Left forelimb (tissue), 1 donor: ENCODE measurements at regions not wholly inside any gene's neighbourhood (a gene's known extent, or its start where the extent isn't known, plus 50 kb on each side); places are given as distances from the start of the nearest gene placed in this dataset.
A peak's percentile ranks its signal among the peaks of the same experiment; 100 is the strongest.

Source experiments
- DNase-seq: peaks from one replicate; pipeline ENCODE4 v3.0.0-alpha.2; 2018; ENCODE audit warnings: low spot score

GRCh38 chr12:23464241-23464812, 485.1 kb downstream of the SOX5 start:
- DNase-seq, result no peak

DNA sequence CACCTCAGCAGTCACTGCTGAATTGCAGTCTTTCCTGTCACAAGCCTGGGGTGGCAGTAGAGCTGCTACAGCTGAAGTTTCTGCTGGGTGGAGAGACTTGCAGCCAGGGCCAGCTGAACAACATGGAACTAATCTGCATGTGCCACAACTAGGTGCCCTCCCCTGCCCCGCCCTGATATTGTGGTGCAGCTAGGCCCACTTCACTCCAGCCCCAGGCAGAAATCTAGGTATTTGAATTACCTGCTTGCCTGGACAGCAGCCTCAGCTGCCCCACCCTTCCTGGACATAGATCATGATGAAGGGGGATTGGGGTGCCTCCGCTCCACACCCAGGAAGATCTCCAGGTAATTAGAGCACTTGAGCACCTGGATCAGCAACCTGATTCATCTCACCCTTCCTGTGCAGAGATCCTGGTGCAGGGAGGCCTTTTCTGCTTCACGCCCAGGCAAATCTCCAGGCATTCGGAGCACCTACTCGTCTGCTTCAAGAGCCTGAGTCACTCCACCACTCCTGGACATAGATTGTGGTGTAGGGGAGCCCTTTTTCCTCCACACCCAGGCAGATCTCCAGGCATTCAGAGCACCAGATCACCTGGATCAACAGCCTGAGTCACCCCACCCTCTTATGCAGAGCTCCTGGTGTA, 477.0 kb downstream of the SOX5 start:
- no peak for DNase-seq

DNA sequence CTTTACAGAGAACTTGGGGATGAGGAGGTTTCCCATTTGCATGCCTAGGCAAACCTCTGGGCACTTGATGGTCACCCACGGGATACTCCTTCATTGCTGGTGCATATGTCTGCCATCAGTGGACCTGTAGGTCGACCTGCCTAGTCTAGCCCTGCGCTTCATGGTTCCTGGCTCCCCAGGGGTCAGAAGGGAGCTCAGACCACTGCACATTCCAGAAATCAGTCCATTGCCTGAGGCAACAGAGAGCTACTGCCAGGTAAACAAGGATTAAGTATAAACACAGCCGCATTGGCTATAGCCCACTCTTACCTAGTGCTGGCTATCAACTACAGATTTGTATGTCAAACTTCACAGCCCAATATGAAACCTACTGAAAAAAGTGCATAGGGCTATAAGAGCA, 476.4 kb downstream of the SOX5 start:
- DNase-seq, result no peak

- peak; percentile 54 for DNase-seq
Measured at GRCh38 chr12:23474438-23474976, 475.0 kb downstream of the SOX5 start.
